HepG2 (cell line): ENCODE measurements at regions not wholly inside any gene's neighbourhood (a gene's known extent, or its start where the extent isn't known, plus 50 kb on each side); places are given as distances from the start of the nearest gene placed in this dataset.

Experiments
- FOXA1 ChIP-seq, 2 experiments: fragments of 450-650 bp in 1 of 2; sonication (generic) in 1 of 2; formaldehyde crosslinking in 1 of 2; IDR thresholded peaks; 2 replicates each; pipeline versions ENCODE4 v1.4.0 to v1.6.1; 2016 to 2020; ENCODE audit warnings: missing genetic modification reagents in 1 of 2
- ZFP37 ChIP-seq: sonication (generic); formaldehyde crosslinking; IDR thresholded peaks from 2 replicates; pipeline ENCODE4 v1.4.0; 2020; ENCODE audit warnings: missing genetic modification reagents, borderline replicate concordance
- ZNF558 ChIP-seq: sonication (generic); formaldehyde crosslinking; IDR thresholded peaks from 2 replicates; pipeline ENCODE4 v1.9.0; 2022; ENCODE audit warnings: mild to moderate bottlenecking, missing genetic modification reagents, borderline replicate concordance
- TF ChIP-seq, protein P1 (sequence below): sonication (generic); formaldehyde crosslinking; IDR thresholded peaks from 2 replicates; pipeline ENCODE4 v1.5.0; 2020; ENCODE audit warnings: mild to moderate bottlenecking, missing genetic modification reagents, moderate library complexity

DNA sequence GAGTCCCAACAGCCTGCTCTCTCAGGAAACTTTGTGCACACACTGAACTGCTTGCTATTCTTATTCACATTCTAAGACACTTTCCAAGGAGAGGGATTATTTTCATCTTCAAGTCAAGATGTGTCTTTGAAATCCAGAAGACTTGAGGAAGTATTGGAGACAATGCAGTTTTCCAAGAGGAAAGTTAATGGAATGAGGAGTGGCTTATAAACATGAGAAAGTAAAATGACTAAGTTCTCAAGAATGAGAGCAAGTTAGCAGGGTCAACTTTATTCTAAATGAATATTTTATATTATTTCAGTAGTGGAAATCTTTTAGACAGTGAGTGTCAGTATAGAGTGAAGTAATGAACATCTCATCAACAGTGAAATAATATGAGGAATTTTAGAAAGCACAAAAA is 1239.3 kb downstream of the MRPL39 start:
- no peak for TF ChIP-seq ZNF558 (CRISPR knock-in tag)
- no peak for TF ChIP-seq FOXA1 (IDR thresholded peaks at IDR 0.05)
- TF ChIP-seq FOXA1 (CRISPR knock-in tag; IDR thresholded peaks at IDR 0.05): no peak
- TF ChIP-seq, protein P1, sequence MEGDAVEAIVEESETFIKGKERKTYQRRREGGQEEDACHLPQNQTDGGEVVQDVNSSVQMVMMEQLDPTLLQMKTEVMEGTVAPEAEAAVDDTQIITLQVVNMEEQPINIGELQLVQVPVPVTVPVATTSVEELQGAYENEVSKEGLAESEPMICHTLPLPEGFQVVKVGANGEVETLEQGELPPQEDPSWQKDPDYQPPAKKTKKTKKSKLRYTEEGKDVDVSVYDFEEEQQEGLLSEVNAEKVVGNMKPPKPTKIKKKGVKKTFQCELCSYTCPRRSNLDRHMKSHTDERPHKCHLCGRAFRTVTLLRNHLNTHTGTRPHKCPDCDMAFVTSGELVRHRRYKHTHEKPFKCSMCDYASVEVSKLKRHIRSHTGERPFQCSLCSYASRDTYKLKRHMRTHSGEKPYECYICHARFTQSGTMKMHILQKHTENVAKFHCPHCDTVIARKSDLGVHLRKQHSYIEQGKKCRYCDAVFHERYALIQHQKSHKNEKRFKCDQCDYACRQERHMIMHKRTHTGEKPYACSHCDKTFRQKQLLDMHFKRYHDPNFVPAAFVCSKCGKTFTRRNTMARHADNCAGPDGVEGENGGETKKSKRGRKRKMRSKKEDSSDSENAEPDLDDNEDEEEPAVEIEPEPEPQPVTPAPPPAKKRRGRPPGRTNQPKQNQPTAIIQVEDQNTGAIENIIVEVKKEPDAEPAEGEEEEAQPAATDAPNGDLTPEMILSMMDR (CRISPR knock-in tag): no peak
- TF ChIP-seq ZFP37: no peak
